Immature natural killer cell (primary cell): ENCODE measurements at regions not wholly inside any gene's neighbourhood (a gene's known extent, or its start where the extent isn't known, plus 50 kb on each side); places are given as distances from the start of the nearest gene placed in this dataset.

Source experiments
- DNase-seq, 3 donors: peaks; one replicate each; pipeline ENCODE4 v3.0.0; 2022; ENCODE audit warnings: mixed read lengths in 1 of 3
- H3K27ac Mint-ChIP-seq, 6 donors: one replicate each; pipeline ENCODE4 v1.8.0; 2020; ENCODE audit warnings: mixed read lengths in 6 of 6, mild to moderate bottlenecking in 5 of 6, inconsistent platforms in 4 of 6, moderate library complexity in 3 of 6
- H3K27me3 Mint-ChIP-seq, 3 donors: one replicate each; pipeline ENCODE4 v1.8.0; 2020 to 2021; ENCODE audit warnings: low read depth in 3 of 3, mild to moderate bottlenecking in 3 of 3, mixed read lengths in 3 of 3, moderate library complexity in 3 of 3, inconsistent platforms in 1 of 3
- H3K36me3 Mint-ChIP-seq, 3 donors: one replicate each; pipeline ENCODE4 v1.8.0; 2020; ENCODE audit warnings: mixed read lengths in 3 of 3, inconsistent platforms in 2 of 3, mild to moderate bottlenecking in 2 of 3
- H3K4me1 Mint-ChIP-seq, 2 donors: one replicate each; pipeline ENCODE4 v1.8.0; 2020; ENCODE audit warnings: inconsistent platforms in 2 of 2, mild to moderate bottlenecking in 2 of 2, mixed read lengths in 2 of 2, moderate library complexity in 1 of 2
- H3K4me3 Mint-ChIP-seq, 5 donors: one replicate each; pipeline ENCODE4 v1.8.0; 2020; ENCODE audit warnings: mild to moderate bottlenecking in 5 of 5, mixed read lengths in 5 of 5, inconsistent platforms in 3 of 5, moderate library complexity in 3 of 5
- H3K9me3 Mint-ChIP-seq, 6 donors: one replicate each; pipeline ENCODE4 v1.8.0; 2020; ENCODE audit warnings: mild to moderate bottlenecking in 6 of 6, mixed read lengths in 6 of 6, inconsistent platforms in 4 of 6, moderate library complexity in 3 of 6

GRCh38 chr12:125968413-125968812 is 903.2 kb downstream of the AACS start:
- H3K9me3 Mint-ChIP-seq: peaks cover 0 to 18% (median 4%) of the 10 kb centered on the region in 6 donors
- no peak overlapping the region for H3K4me3 Mint-ChIP-seq
- H3K27ac Mint-ChIP-seq: no peak overlapping the region
- no peaks in the 10 kb centered on the region for H3K4me1 Mint-ChIP-seq
- H3K27me3 Mint-ChIP-seq: peaks cover 0 to 3% (median 0%) of the 10 kb centered on the region in 3 donors
- H3K36me3 Mint-ChIP-seq: no peaks in the 10 kb centered on the region
- no peak for DNase-seq

GRCh38 chr12:125971981-125972380 is 906.7 kb downstream of the AACS start:
- H3K4me3 Mint-ChIP-seq: no peak overlapping the region

GRCh38 chr12:125978286-125978685 is 913.1 kb downstream of the AACS start:
- H3K36me3 Mint-ChIP-seq: no peaks in the 10 kb centered on the region
- no peak overlapping the region for H3K27ac Mint-ChIP-seq
- no peak for DNase-seq
- H3K27me3 Mint-ChIP-seq: peaks cover 0 to 2% (median 0%) of the 10 kb centered on the region in 3 donors
- no peak overlapping the region for H3K4me3 Mint-ChIP-seq
- H3K9me3 Mint-ChIP-seq: peaks cover 0 to 11% (median under 1%) of the 10 kb centered on the region in 6 donors
- no peaks in the 10 kb centered on the region for H3K4me1 Mint-ChIP-seq

More at GRCh38 chr12:125971981-125972380, 906.7 kb downstream of the AACS start:
- no peaks in the 10 kb centered on the region for H3K36me3 Mint-ChIP-seq
- H3K27me3 Mint-ChIP-seq: peaks cover 0 to 3% (median 0%) of the 10 kb centered on the region in 3 donors
- peaks cover 0 to 4% (median under 1%) of the 10 kb centered on the region in 6 donors for H3K9me3 Mint-ChIP-seq
- no peaks in the 10 kb centered on the region for H3K4me1 Mint-ChIP-seq
- DNase-seq: no peak
- H3K27ac Mint-ChIP-seq: no peak overlapping the region

- Mint-ChIP-seq H3K27ac (no peak overlapping the region), H3K4me1 (peaks cover 0 to 2% of the 10 kb centered on the region in 2 donors), H3K9me3 (peaks cover 0 to 16% (median under 1%) of the 10 kb centered on the region in 6 donors), H3K4me3 (no peak overlapping the region), H3K36me3 (no peaks in the 10 kb centered on the region), H3K27me3 (peaks cover 0 to 2% (median 2%) of the 10 kb centered on the region in 3 donors)
- no peak for DNase-seq
Measured at GRCh38 chr12:125981610-125982253, 916.5 kb downstream of the AACS start.

GRCh38 chr12:125983094-125983783 is 918.0 kb downstream of the AACS start:
- Mint-ChIP-seq H3K27ac (no peak overlapping the region), H3K4me1 (peaks cover 0 to 2% of the 10 kb centered on the region in 2 donors), H3K4me3 (peak overlapping the region in 3 of 5 donors; percentile 7 to 60 (median 18)), H3K36me3 (no peaks in the 10 kb centered on the region), H3K27me3 (peaks cover 0 to 2% (median 2%) of the 10 kb centered on the region in 3 donors), H3K9me3 (peaks cover 0 to 16% (median 2%) of the 10 kb centered on the region in 6 donors)
- DNase-seq: peak in 1 of 3 donors; percentile 0

GRCh38 chr12:125983784-125984500 is 918.7 kb downstream of the AACS start:
- Mint-ChIP-seq H3K27me3 (peaks cover 0 to 2% (median 2%) of the 10 kb centered on the region in 3 donors), H3K4me1 (peaks cover 0 to 2% of the 10 kb centered on the region in 2 donors), H3K4me3 (peak overlapping the region in 3 of 5 donors; percentile 7 to 60 (median 18)), H3K9me3 (peaks cover 0 to 13% (median 2%) of the 10 kb centered on the region in 6 donors), H3K36me3 (no peaks in the 10 kb centered on the region), H3K27ac (no peak overlapping the region)
- DNase-seq: no peak

- H3K27ac Mint-ChIP-seq: no peak overlapping the region
- no peak for DNase-seq
- H3K4me3 Mint-ChIP-seq: no peak overlapping the region
- peaks cover 0 to 2% (median 0%) of the 10 kb centered on the region in 3 donors for H3K27me3 Mint-ChIP-seq
- H3K4me1 Mint-ChIP-seq: peaks cover 0 to 2% of the 10 kb centered on the region in 2 donors
- H3K9me3 Mint-ChIP-seq: peaks cover 0 to 9% (median 0%) of the 10 kb centered on the region in 6 donors
- no peaks in the 10 kb centered on the region for H3K36me3 Mint-ChIP-seq
Measured at GRCh38 chr12:125988545-125988944, 923.3 kb downstream of the AACS start.

- H3K27ac Mint-ChIP-seq: no peak overlapping the region
- no peak for DNase-seq
- peaks cover 0 to 2% of the 10 kb centered on the region in 2 donors for H3K4me1 Mint-ChIP-seq
- H3K27me3 Mint-ChIP-seq: peaks cover 0 to 4% (median 0%) of the 10 kb centered on the region in 3 donors
- no peaks in the 10 kb centered on the region for H3K36me3 Mint-ChIP-seq
- peaks cover 0 to 12% (median 0%) of the 10 kb centered on the region in 6 donors for H3K9me3 Mint-ChIP-seq
- H3K4me3 Mint-ChIP-seq: no peak overlapping the region
Measured at GRCh38 chr12:125989696-125990095, 924.5 kb downstream of the AACS start.

- H3K27me3 Mint-ChIP-seq: peaks cover 0 to 4% (median 0%) of the 10 kb centered on the region in 3 donors
- H3K27ac Mint-ChIP-seq: no peak overlapping the region
- no peak overlapping the region for H3K4me3 Mint-ChIP-seq
- peaks cover 0 to 12% (median under 1%) of the 10 kb centered on the region in 6 donors for H3K9me3 Mint-ChIP-seq
- no peaks in the 10 kb centered on the region for H3K36me3 Mint-ChIP-seq
- no peak for DNase-seq
- no peaks in the 10 kb centered on the region for H3K4me1 Mint-ChIP-seq
Measured at GRCh38 chr12:125996443-125996842, 931.2 kb downstream of the AACS start.

- H3K36me3 Mint-ChIP-seq: no peaks in the 10 kb centered on the region
- H3K27ac Mint-ChIP-seq: no peak overlapping the region
- H3K27me3 Mint-ChIP-seq: peaks cover 0 to 1% (median 0%) of the 10 kb centered on the region in 3 donors
- no peak for DNase-seq
- H3K4me1 Mint-ChIP-seq: no peaks in the 10 kb centered on the region
- H3K9me3 Mint-ChIP-seq: peaks cover 0 to 23% (median 4%) of the 10 kb centered on the region in 6 donors
- no peak overlapping the region for H3K4me3 Mint-ChIP-seq
Measured at GRCh38 chr12:125999628-126000027, 934.4 kb downstream of the AACS start.

- Mint-ChIP-seq H3K4me1 (no peaks in the 10 kb centered on the region), H3K27ac (no peak overlapping the region), H3K27me3 (no peaks in the 10 kb centered on the region), H3K36me3 (no peaks in the 10 kb centered on the region), H3K4me3 (no peak overlapping the region), H3K9me3 (peaks cover 0 to 40% (median 8%) of the 10 kb centered on the region in 6 donors)
- no peak for DNase-seq
Measured at GRCh38 chr12:126019385-126019784, 954.1 kb downstream of the AACS start.

- no peaks in the 10 kb centered on the region for H3K4me1 Mint-ChIP-seq
- no peak overlapping the region for H3K4me3 Mint-ChIP-seq
- no peaks in the 10 kb centered on the region for H3K36me3 Mint-ChIP-seq
- no peak for DNase-seq
- H3K27me3 Mint-ChIP-seq: peaks cover 0 to 3% (median 0%) of the 10 kb centered on the region in 3 donors
- H3K27ac Mint-ChIP-seq: no peak overlapping the region
- H3K9me3 Mint-ChIP-seq: peaks cover 0 to 26% (median 7%) of the 10 kb centered on the region in 6 donors
Measured at GRCh38 chr12:126021675-126022074, 956.4 kb downstream of the AACS start.

- Mint-ChIP-seq H3K36me3 (no peaks in the 10 kb centered on the region), H3K27ac (no peak overlapping the region), H3K27me3 (peaks cover 0 to 5% (median 0%) of the 10 kb centered on the region in 3 donors), H3K4me1 (no peaks in the 10 kb centered on the region), H3K9me3 (peaks cover 0 to 9% (median 0%) of the 10 kb centered on the region in 6 donors), H3K4me3 (no peak overlapping the region)
- DNase-seq: no peak
Measured at GRCh38 chr12:126027825-126028224, 962.6 kb downstream of the AACS start.
